Erythroblast (primary cell): ENCODE measurements at regions not wholly inside any gene's neighbourhood (a gene's known extent, or its start where the extent isn't known, plus 50 kb on each side); places are given as distances from the start of the nearest gene placed in this dataset.
A peak's percentile ranks its signal among the peaks of the same experiment; 100 is the strongest.
"Not testable (repeated sequence)": the region's sequence is repeated elsewhere in the genome, so short reads cannot be mapped to it uniquely, and the experiment has no call there.

Experiments
- DNase-seq, 2 experiments: peaks; one replicate each; lab custom pipeline; 2025; lab: John Stamatoyannopoulos, UW
- GATA1 ChIP-seq: IDR thresholded peaks from 2 replicates; pipeline ENCODE4 v1.6.1; 2011; ENCODE audit warnings: low read depth, mild to moderate bottlenecking, control low read depth, low read length, moderate library complexity
- POLR2A ChIP-seq: IDR thresholded peaks from 2 replicates; pipeline ENCODE4 v1.6.1; 2011; ENCODE audit warnings: mild to moderate bottlenecking, low read length

- DNase-seq: no peak
- TF ChIP-seq GATA1: no peak
- TF ChIP-seq POLR2A: no peak
Measured at GRCh38 chr2:133871545-133872209, 303.4 kb upstream of the NCKAP5 start.

GRCh38 chr2:133878326-133878725 is 310.1 kb upstream of the NCKAP5 start:
- TF ChIP-seq POLR2A: no peak
- DNase-seq: no peak

GRCh38 chr2:133879703-133880102 is 311.4 kb upstream of the NCKAP5 start:
- TF ChIP-seq POLR2A (no peak), GATA1 (no peak)
- DNase-seq: no peak

GRCh38 chr2:133882159-133882558 is 313.9 kb upstream of the NCKAP5 start:
- not testable (repeated sequence) for DNase-seq

GRCh38 chr2:133884739-133885381 is 316.6 kb upstream of the NCKAP5 start:
- no peak for TF ChIP-seq GATA1
- TF ChIP-seq POLR2A: no peak
- DNase-seq: no peak

GRCh38 chr2:133885847-133886246 is 317.6 kb upstream of the NCKAP5 start:
- no peak for DNase-seq
- TF ChIP-seq POLR2A (no peak), GATA1 (no peak)

GRCh38 chr2:133886735-133887675 is 318.7 kb upstream of the NCKAP5 start:
- TF ChIP-seq GATA1 (no peak), POLR2A (no peak)
- DNase-seq: peak; percentile 14 to 44

- DNase-seq: no peak
- TF ChIP-seq GATA1 (no peak), POLR2A (no peak)
Measured at GRCh38 chr2:133887676-133888040, 319.4 kb upstream of the NCKAP5 start.

GRCh38 chr2:133888107-133888506 is 319.8 kb upstream of the NCKAP5 start:
- no peak for TF ChIP-seq GATA1
- no peak for TF ChIP-seq POLR2A
- no peak for DNase-seq

- DNase-seq: no peak
- TF ChIP-seq GATA1 (no peak), POLR2A (no peak)
Measured at GRCh38 chr2:133888621-133889219, 320.5 kb upstream of the NCKAP5 start.

- no peak for DNase-seq
- TF ChIP-seq POLR2A (no peak), GATA1 (no peak)
Measured at GRCh38 chr2:133892352-133892913, 324.2 kb upstream of the NCKAP5 start.

- DNase-seq: no peak
- TF ChIP-seq GATA1: no peak
- no peak for TF ChIP-seq POLR2A
Measured at GRCh38 chr2:133894429-133894828, 326.2 kb upstream of the NCKAP5 start.

GRCh38 chr2:133897838-133898237 is 329.6 kb upstream of the NCKAP5 start:
- DNase-seq: not testable (repeated sequence)
